T47D (cell line): ENCODE measurements at regions not wholly inside any gene's neighbourhood (a gene's known extent, or its start where the extent isn't known, plus 50 kb on each side); places are given as distances from the start of the nearest gene placed in this dataset.
A peak's percentile ranks its signal among the peaks of the same experiment; 100 is the strongest.

Experiments
- DNase-seq, 2 experiments: peaks; one replicate each; pipeline versions ENCODE4 v3.0.0 to v3.0.0-alpha.2; 2011 to 2012; ENCODE audit warnings: low read depth in 1 of 2, low spot score in 1 of 2
- JUND ChIP-seq: IDR thresholded peaks from 2 replicates; pipeline ENCODE4 v1.6.1; 2012; ENCODE audit warnings: low read depth
- in situ Hi-C: cut with HindIII; loops from 2 replicates; pipeline ENCODE4 v1.10.0; 2016; ENCODE audit warnings: low sequenced_read_pairs, low pct_unique_long_range_greater_than_20kb

DNA sequence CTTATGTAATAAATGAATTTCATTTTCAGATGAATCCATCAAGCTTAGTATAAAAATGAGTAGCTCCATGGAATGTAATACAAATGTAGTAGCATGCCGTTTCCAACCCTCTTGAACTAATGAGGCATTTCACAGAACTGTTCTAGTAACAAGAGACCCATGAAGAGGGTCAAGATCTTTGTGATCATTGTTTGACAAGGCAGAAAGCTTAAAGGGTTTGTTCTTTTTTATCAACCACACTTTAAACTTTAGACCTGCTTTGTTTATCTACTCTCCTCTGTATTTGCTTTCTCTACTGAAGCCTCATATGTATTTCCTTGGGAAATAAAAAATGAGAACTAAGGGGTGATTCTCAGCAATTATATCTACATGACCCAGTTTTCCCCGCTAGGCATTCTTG is 513.9 kb downstream of the ARAP2 start:
- in situ Hi-C loops: no loop called here
- TF ChIP-seq JUND: no peak

DNA sequence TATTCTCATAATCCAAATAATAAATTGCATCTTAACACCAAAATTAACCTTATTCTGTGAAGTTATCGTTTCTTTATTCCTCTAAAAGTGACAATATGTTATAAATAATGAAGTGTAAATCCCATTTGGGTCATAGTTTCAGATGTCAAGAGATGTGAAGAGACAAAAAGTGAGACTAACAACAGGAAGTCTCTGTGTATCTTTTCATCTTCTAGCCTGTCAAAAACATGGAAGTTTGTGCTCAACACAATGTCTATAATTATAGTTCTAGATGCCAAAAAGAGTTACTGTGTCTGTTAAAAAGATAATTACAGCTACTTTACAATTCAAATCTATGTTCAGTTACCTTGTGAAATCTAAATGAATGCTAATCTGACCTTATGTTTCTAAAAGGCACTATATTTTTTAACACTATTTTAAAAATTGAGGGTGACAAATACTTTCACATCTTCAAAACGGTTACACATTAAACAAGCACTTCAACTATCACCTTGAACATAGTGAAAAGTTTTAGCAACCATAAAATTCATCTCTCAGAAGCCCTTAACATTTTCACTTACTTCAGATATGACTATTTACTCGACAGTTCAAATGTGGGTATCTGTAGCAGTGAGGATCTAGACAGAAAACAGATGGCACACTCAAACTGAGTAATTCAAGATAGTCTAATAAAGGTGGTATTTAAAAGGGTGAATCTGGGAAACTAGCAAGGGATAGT is 509.8 kb downstream of the ARAP2 start:
- DNase-seq: no peak
- no peak for TF ChIP-seq JUND
- in situ Hi-C loops: no loop called here

More for the DNA sequence above, 513.9 kb downstream of the ARAP2 start:
- no peak for DNase-seq

DNA sequence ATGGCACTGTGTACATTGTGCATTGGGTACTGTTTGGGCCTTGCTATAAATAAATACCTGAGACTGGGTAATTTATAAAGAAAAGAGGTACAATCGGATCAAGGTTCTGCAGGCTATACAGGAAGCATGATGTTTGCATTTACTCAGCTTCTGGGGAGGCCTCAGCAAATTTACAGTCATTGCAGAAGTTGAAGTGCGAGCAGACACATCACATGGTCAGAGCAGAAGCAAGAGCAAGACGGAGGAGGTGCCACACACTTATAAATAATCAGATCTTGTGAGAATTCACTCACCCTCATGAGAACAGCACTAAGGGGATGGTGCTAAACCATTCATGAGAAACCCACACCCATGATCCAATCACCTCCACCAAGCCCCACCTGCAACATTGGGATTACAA is 505.0 kb downstream of the ARAP2 start:
- in situ Hi-C loops: no loop called here
- no peak for TF ChIP-seq JUND

DNA sequence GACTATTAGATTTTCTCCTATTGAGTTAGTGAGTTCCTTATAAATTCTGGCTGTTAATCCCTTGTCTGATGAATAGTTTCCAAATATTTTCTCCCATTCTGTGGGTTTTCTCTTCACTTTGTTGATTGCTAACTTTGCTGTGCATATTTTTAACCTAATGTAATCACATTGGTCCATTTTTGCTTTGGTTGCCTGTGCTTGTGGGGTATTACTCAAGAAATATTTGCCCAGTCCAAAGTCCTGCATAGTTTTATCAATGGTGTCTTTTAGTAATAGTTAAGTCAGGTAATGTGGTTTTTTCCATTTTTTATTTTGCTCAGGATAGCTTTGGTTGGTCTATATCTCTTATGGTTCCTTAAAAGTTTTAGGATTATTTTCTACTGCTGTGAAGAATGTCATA is 490.3 kb downstream of the ARAP2 start:
- no peak for TF ChIP-seq JUND
- in situ Hi-C loops: no loop called here
- no peak for DNase-seq

More for the DNA sequence above, 505.0 kb downstream of the ARAP2 start:
- no peak for DNase-seq

DNA sequence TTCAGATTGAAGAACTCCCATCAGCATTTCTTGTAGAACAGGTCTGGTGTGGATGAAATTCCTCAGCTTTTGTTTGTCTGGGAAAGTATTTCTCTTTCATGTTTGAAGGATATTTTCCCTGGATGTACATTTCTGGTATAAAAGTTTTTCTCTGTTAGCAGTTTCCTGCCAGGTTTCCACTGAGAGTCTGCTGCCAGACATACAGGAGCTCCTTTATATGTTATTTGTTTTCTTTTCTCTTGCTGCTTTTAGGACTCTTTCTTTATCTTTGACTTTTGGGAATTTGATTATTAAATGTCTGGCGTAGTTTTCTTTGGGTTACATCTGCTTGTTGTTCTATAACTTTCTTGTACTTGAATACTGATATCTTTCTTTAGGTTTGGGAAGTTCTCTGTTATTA is 486.5 kb downstream of the ARAP2 start:
- no peak for TF ChIP-seq JUND
- in situ Hi-C loops: no loop called here
- peak in 1 of 2 experiments; percentile 28 for DNase-seq

DNA sequence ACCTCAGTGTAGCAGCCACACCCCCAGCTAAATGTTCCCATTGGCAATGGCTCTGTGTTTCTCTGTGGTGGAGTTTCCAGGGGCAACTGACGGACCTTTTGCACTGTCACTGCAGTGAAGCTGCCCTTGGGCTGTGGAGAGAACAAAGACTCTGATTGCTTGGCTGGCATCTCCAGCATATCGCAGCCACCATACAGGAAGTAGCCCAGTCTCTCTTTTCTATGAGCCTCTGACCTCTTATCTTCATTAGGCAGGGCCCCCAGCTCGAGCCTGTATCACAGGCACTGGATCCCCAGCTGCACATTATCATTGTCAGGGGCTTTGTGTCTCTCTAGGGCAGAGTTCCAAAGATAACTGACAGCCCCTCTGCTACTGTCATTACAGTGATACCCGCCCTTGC is 483.5 kb downstream of the ARAP2 start:
- TF ChIP-seq JUND: no peak
- DNase-seq: no peak
- in situ Hi-C loops: no loop called here

DNA sequence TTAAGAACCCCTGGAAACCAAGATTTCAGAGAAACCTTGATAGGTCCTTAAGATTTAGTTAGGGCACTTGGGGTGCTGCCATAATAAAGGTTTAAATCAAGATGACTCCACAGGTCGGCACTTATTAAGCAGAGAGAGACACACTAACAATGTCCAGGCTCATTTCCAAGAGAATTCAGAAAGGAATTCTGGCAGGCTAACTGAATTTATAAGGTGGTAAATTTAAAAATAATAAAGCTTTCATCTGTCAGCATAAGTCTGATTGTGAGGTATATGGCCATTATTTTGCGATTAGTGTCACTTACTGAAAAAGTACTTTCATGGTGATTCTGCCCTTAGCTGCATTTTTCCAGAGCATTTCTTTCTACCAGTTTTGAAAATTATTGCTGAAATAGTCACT is 472.7 kb downstream of the ARAP2 start:
- no peak for DNase-seq
- TF ChIP-seq JUND: no peak
- in situ Hi-C loops: no loop called here

DNA sequence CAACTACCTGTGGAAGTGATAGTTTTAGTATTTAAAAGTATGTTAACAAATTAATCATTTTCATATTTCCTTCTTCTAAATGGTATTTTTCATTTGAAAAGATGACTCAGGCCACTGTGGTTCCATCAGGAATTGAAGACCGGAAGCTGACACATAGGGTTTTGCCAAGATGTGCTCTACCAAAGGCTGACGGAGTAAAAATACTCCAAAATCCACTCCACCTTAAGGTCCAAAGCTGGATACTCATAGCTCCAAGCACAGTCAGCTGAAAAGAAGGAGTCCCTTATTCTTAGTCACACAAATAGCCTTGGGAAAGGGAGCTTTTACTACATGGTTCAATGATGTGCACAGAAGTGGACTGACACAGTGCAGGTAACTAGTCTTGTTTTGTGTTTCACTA is 472.0 kb downstream of the ARAP2 start:
- DNase-seq: no peak
- in situ Hi-C loops: no loop called here
- no peak for TF ChIP-seq JUND

DNA sequence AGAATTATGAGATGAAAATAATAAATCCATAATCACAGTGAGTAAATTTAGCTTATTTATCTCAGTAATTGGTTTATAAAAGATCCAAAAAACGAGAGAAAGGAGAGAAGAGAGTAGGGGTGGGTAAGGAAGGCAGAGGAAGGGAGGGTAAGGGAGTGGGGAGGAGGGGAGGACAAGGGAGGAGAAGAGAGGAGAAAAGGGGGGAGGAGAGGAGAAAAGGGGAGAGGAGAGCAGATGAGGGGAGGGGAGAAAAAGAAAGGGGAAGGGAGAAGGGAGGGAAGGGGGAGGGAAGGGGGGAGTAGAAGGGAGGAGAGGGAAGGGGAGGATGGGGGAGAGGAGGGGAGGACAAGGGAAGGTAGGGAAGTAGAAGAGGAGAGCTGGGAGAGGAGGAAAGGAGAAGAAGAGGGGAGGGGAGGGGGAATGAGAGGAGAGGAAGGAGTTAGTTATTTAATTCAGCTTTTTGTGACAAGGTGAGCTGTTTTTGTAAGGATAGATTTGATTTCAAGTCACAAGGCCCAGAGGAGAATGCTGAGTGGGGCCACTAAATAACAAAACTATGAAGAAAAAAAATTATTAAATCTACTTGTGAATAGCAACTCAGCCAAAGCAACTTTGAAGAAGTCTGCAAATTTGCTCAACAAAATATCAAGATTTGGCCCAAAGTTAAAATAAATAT is 454.3 kb downstream of the ARAP2 start:
- no peak for TF ChIP-seq JUND
- in situ Hi-C loops: no loop called here
- no peak for DNase-seq

DNA sequence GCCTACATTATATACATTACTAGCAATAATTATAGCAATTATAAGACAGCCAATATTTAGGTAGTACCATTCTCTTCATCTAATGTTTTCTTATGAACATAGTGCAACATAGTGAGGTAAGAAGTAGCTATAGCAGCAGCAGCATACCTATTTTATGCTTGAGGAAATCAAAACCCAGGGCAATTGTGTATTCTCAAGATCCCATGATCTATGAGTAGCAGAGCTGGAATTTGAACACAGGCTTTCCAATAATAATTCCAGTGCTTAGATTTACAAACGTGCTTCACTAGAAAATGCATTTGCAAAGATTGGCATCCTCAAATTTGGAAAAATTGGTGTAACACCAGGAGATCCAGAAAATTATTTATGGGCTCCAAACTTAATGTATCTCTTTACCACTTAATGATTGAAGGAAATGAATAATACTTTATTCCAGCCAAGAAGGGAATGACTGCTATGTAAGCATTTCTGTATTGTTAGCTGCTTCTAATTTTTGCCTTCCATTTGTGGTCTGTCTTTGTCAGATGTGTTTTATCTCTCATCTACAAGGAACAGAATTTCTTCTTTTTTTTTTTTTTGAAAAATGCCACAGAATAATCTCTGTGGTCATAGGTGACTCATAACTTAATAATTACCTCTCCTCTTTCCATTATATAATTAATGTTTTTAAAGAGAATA is 451.1 kb downstream of the ARAP2 start:
- in situ Hi-C loops: no loop called here
- DNase-seq: no peak
- no peak for TF ChIP-seq JUND

DNA sequence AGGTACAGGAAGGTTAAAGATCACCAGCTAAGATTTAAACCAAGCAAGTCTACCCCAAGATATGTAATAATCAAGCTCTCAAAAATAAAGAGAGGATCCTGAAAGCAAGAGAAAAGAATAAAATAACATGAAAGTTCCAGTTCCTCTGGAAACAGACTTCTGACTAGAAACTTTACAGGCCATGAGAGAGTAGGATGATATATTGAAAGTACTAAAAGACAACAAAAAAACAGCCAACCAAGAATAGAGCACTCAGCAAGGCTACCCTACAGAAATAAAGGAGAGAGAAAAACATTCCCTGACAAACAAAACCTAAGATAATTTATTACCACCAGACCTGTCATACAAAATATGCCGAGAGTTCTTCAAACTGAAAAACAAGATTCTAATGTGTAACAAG is 450.5 kb downstream of the ARAP2 start:
- DNase-seq: no peak
- TF ChIP-seq JUND: no peak

DNA sequence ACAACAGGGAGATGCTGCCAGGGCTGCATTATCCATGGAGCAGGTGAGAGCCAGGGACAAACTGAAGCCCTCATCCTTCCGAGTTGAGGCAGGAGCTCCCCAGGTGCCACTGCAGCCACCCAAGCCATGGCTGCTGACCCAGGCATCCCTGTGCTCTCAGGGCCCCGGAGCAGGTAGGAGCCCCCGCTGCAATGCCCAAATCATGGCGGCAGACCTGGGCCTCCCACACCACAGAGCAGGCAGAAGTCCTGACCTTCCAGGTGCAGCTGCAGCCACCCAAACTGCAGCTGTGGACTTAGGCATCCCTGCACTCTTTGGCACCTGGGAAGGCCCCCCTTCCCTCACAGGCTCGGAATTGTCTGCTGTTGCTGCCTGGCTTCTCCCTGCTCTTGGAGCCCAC is 443.6 kb downstream of the ARAP2 start:
- no peak for TF ChIP-seq JUND
- in situ Hi-C loops: no loop called here

More for the DNA sequence above, 450.5 kb downstream of the ARAP2 start:
- in situ Hi-C loops: no loop called here

DNA sequence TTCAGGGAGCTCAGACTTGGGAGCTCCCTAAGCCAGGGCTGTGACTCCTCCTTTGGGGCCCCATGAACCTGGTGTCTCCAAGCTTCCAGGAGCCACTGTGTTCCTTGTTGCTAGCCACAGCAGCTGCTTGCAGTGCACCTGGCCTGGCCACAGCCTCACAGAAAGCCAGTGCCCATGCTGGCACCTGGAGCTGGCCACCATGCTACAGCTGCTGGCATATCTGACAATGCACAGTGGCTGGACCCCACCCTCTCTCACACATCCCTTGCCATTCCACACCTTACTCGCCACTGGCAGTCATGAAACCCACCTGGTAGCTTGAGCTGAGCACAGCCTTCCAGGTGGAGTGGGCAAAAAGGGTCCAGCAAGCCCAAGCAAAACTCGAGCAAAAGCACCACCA is 441.7 kb downstream of the ARAP2 start:
- in situ Hi-C loops: no loop called here
- DNase-seq: no peak

More for the DNA sequence above, 443.6 kb downstream of the ARAP2 start:
- no peak for DNase-seq

More for the DNA sequence above, 441.7 kb downstream of the ARAP2 start:
- TF ChIP-seq JUND: no peak
